GM23338 (cell line): ENCODE measurements at regions not wholly inside any gene's neighbourhood (a gene's known extent, or its start where the extent isn't known, plus 50 kb on each side); places are given as distances from the start of the nearest gene placed in this dataset.

ENCODE experiments used
- ATAC-seq: fragments of 200-7000 bp; cut with Tn5 transposase; 3 replicates; pipeline ENCODE4 v1.9.1; 2020
- DNase-seq: peaks from one replicate; pipeline ENCODE4 v3.0.0-alpha.2; 2015; ENCODE audit warnings: low spot score
- H2AFZ ChIP-seq: fragments of 200-600 bp; sonication (generic); 2 replicates; pipeline ENCODE4 v1.8.0; 2016; ENCODE audit warnings: antibody characterized with exemption, mild to moderate bottlenecking, moderate library complexity
- H3F3A ChIP-seq: fragments of 200-600 bp; sonication (generic); replicated peaks from 2 replicates; pipeline ENCODE4 v1.8.0; 2017; ENCODE audit warnings: antibody characterized with exemption, mixed run types, low read depth
- H3K27ac ChIP-seq: fragments of 200-600 bp; sonication (generic); 2 replicates; pipeline ENCODE4 v1.6.1; 2016; ENCODE audit warnings: low read depth
- H3K27me3 ChIP-seq: fragments of 200-600 bp; sonication (generic); 2 replicates; pipeline ENCODE4 v1.8.0; 2016; ENCODE audit warnings: mild to moderate bottlenecking, mixed run types, moderate library complexity; ENCODE audit not compliant: insufficient read depth
- H3K36me3 ChIP-seq: fragments of 200-600 bp; sonication (generic); 2 replicates; pipeline ENCODE4 v1.8.0; 2016; ENCODE audit warnings: mild to moderate bottlenecking; ENCODE audit not compliant: insufficient read depth
- H3K4me1 ChIP-seq: fragments of 200-600 bp; sonication (generic); 2 replicates; pipeline ENCODE4 v1.8.0; 2016; ENCODE audit warnings: mild to moderate bottlenecking, moderate library complexity; ENCODE audit not compliant: insufficient read depth
- H3K4me2 ChIP-seq: fragments of 200-600 bp; sonication (generic); 2 replicates; pipeline ENCODE4 v1.7.1; 2017; ENCODE audit warnings: mixed run types
- H3K4me3 ChIP-seq: fragments of 200-600 bp; sonication (generic); 2 replicates; pipeline ENCODE4 v1.6.1; 2016; ENCODE audit warnings: mixed run types
- H3K79me2 ChIP-seq: fragments of 200-600 bp; sonication (generic); replicated peaks from 2 replicates; pipeline ENCODE4 v1.8.0; 2017; ENCODE audit warnings: mild to moderate bottlenecking; ENCODE audit not compliant: insufficient read depth
- H3K9me2 ChIP-seq: fragments of 200-600 bp; sonication (generic); 2 replicates; pipeline ENCODE4 v1.8.0; 2017; ENCODE audit not compliant: insufficient read depth
- H4K20me1 ChIP-seq: fragments of 200-600 bp; sonication (generic); replicated peaks from 2 replicates; pipeline ENCODE4 v1.8.0; 2017; ENCODE audit warnings: mild to moderate bottlenecking; ENCODE audit not compliant: insufficient read depth
- H3K27ac Mint-ChIP-seq: 2 replicates; pipeline ENCODE4 v1.8.0; 2020; ENCODE audit warnings: inconsistent platforms, mild to moderate bottlenecking, moderate library complexity, mixed read lengths
- H3K27me3 Mint-ChIP-seq: 3 replicates; pipeline ENCODE4 v1.8.0; 2022; ENCODE audit warnings: low read depth, mild to moderate bottlenecking, moderate library complexity, mixed read lengths, inconsistent platforms; ENCODE audit not compliant: insufficient read depth, poor library complexity
- H3K36me3 Mint-ChIP-seq: 3 replicates; pipeline ENCODE4 v1.8.0; 2021; ENCODE audit warnings: low read depth, mild to moderate bottlenecking, inconsistent platforms, moderate library complexity, mixed read lengths
- H3K4me1 Mint-ChIP-seq: 3 replicates; pipeline ENCODE4 v1.8.0; 2020; ENCODE audit warnings: mild to moderate bottlenecking, inconsistent platforms, mixed read lengths
- H3K4me3 Mint-ChIP-seq: 3 replicates; pipeline ENCODE4 v1.8.0; 2021; ENCODE audit warnings: moderate library complexity, mild to moderate bottlenecking, inconsistent platforms, mixed read lengths
- H3K9me3 Mint-ChIP-seq: 3 replicates; pipeline ENCODE4 v1.8.0; 2020; ENCODE audit warnings: moderate library complexity, mild to moderate bottlenecking, inconsistent platforms, mixed read lengths
- CREB1 ChIP-seq: fragments of 250-450 bp; sonication (Bioruptor Pico); IDR thresholded peaks from 2 replicates; pipeline ENCODE4 v1.5.0; 2020; ENCODE audit warnings: low read depth, mild to moderate bottlenecking, moderate library complexity
- EZH2 ChIP-seq: fragments of 200-600 bp; sonication (generic); IDR thresholded peaks from one replicate; pipeline ENCODE4 v1.8.0; 2017; ENCODE audit warnings: antibody characterized with exemption, mild to moderate bottlenecking, low read depth; ENCODE audit not compliant: unreplicated experiment
- NANOG ChIP-seq: IDR thresholded peaks from 2 replicates; pipeline ENCODE4 v1.6.1; 2016; ENCODE audit warnings: antibody characterized with exemption, borderline replicate concordance
- POLR2AphosphoS5 ChIP-seq: IDR thresholded peaks from 2 replicates; pipeline ENCODE4 v1.6.1; 2016; ENCODE audit warnings: antibody characterized with exemption, low read depth
- STAT1 ChIP-seq: IDR thresholded peaks from one replicate; pipeline ENCODE4 v1.6.1; 2016; ENCODE audit warnings: antibody characterized with exemption; ENCODE audit not compliant: unreplicated experiment
- TF ChIP-seq, protein P1 (sequence below): fragments of 250-450 bp; sonication (Bioruptor Pico); IDR thresholded peaks from 2 replicates; pipeline ENCODE4 v1.5.0; 2020; ENCODE audit warnings: mild to moderate bottlenecking, moderate library complexity
- TF ChIP-seq, protein P2 (sequence below): IDR thresholded peaks from 2 replicates; pipeline ENCODE4 v1.6.1; 2016; ENCODE audit warnings: antibody characterized with exemption
- TF ChIP-seq, protein P3 (sequence below): IDR thresholded peaks from one replicate; pipeline ENCODE4 v1.6.1; 2018; ENCODE audit warnings: antibody characterized with exemption; ENCODE audit not compliant: unreplicated experiment

DNA sequence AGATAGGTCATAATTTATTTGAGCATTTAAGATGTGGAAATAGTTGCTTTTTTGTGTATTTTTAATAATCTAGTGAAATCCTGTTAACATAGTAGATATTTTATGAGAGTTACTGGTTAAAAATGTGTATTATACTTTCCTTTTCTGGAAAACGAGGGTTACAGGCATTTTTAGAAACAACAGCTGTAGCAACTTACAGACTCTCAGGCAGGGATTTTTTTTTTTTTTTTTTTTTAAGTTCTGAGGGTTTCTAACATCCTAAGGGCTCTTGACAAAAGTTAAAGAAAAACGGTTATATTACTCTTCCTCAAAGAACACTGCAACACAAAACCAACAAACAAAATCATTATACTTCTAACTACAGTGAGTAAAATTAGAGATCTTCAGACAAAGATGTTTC, 205.9 kb downstream of the ACKR3 start (continued):
- TF ChIP-seq, protein P1, sequence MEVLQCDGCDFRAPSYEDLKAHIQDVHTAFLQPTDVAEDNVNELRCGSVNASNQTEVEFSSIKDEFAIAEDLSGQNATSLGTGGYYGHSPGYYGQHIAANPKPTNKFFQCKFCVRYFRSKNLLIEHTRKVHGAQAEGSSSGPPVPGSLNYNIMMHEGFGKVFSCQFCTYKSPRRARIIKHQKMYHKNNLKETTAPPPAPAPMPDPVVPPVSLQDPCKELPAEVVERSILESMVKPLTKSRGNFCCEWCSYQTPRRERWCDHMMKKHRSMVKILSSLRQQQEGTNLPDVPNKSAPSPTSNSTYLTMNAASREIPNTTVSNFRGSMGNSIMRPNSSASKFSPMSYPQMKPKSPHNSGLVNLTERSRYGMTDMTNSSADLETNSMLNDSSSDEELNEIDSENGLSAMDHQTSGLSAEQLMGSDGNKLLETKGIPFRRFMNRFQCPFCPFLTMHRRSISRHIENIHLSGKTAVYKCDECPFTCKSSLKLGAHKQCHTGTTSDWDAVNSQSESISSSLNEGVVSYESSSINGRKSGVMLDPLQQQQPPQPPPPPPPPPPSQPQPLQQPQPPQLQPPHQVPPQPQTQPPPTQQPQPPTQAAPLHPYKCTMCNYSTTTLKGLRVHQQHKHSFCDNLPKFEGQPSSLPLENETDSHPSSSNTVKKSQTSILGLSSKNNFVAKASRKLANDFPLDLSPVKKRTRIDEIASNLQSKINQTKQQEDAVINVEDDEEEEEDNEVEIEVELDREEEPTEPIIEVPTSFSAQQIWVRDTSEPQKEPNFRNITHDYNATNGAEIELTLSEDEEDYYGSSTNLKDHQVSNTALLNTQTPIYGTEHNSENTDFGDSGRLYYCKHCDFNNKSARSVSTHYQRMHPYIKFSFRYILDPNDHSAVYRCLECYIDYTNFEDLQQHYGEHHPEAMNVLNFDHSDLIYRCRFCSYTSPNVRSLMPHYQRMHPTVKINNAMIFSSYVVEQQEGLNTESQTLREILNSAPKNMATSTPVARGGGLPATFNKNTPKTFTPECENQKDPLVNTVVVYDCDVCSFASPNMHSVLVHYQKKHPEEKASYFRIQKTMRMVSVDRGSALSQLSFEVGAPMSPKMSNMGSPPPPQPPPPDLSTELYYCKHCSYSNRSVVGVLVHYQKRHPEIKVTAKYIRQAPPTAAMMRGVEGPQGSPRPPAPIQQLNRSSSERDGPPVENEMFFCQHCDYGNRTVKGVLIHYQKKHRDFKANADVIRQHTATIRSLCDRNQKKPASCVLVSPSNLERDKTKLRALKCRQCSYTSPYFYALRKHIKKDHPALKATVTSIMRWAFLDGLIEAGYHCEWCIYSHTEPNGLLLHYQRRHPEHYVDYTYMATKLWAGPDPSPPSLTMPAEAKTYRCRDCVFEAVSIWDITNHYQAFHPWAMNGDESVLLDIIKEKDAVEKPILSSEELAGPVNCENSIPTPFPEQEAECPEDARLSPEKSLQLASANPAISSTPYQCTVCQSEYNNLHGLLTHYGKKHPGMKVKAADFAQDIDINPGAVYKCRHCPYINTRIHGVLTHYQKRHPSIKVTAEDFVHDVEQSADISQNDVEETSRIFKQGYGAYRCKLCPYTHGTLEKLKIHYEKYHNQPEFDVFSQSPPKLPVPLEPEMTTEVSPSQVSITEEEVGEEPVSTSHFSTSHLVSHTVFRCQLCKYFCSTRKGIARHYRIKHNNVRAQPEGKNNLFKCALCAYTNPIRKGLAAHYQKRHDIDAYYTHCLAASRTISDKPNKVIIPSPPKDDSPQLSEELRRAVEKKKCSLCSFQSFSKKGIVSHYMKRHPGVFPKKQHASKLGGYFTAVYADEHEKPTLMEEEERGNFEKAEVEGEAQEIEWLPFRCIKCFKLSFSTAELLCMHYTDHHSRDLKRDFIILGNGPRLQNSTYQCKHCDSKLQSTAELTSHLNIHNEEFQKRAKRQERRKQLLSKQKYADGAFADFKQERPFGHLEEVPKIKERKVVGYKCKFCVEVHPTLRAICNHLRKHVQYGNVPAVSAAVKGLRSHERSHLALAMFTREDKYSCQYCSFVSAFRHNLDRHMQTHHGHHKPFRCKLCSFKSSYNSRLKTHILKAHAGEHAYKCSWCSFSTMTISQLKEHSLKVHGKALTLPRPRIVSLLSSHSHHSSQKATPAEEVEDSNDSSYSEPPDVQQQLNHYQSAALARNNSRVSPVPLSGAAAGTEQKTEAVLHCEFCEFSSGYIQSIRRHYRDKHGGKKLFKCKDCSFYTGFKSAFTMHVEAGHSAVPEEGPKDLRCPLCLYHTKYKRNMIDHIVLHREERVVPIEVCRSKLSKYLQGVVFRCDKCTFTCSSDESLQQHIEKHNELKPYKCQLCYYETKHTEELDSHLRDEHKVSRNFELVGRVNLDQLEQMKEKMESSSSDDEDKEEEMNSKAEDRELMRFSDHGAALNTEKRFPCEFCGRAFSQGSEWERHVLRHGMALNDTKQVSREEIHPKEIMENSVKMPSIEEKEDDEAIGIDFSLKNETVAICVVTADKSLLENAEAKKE (CRISPR knock-in tag): no peak

DNA sequence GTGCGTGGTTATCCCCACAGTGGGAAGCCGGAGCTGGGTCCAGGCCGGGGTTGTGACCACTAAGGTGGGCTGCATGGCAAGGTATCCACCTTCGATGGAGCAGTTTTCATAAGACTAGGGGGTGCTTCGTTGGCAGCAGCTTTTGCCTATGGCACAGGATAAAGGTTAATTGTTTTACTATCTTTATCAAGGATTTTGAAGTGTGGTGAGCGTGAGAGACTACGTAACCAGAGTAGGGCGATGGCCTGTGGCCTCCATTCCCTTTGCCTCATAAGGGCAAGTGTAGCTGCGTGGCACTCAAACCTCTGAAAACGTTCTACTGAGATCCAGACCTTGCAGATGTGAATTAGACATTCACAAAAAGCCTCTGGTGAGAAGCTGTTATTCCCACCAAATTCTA, 206.6 kb downstream of the ACKR3 start:
- H3K9me3 Mint-ChIP-seq: no peaks in the 10 kb centered on the region
- Histone ChIP-seq H4K20me1 (no peaks in the 10 kb centered on the region), H3K4me3 (no peak overlapping the region), H3K4me2 (no peak overlapping the region), H3K27me3 (no peaks in the 10 kb centered on the region), H3K9me2 (no peaks in the 10 kb centered on the region; the same call in 1 of the 2 replicates), H3K4me1 (no peaks in the 10 kb centered on the region), H3K79me2 (no peaks in the 10 kb centered on the region), H3K27ac (no peak overlapping the region), H3K36me3 (no peaks in the 10 kb centered on the region), H3F3A (no peaks in the 10 kb centered on the region), H2AFZ (no peak overlapping the region)
- no peak for ATAC-seq
- no peak for DNase-seq
- peaks cover 1% of the 10 kb centered on the region for H3K27me3 Mint-ChIP-seq
- no peak overlapping the region for H3K4me3 Mint-ChIP-seq
- H3K27ac Mint-ChIP-seq: no peak overlapping the region
- no peaks in the 10 kb centered on the region for H3K36me3 Mint-ChIP-seq
- H3K4me1 Mint-ChIP-seq: no peaks in the 10 kb centered on the region
- no peak for TF ChIP-seq CREB1

DNA sequence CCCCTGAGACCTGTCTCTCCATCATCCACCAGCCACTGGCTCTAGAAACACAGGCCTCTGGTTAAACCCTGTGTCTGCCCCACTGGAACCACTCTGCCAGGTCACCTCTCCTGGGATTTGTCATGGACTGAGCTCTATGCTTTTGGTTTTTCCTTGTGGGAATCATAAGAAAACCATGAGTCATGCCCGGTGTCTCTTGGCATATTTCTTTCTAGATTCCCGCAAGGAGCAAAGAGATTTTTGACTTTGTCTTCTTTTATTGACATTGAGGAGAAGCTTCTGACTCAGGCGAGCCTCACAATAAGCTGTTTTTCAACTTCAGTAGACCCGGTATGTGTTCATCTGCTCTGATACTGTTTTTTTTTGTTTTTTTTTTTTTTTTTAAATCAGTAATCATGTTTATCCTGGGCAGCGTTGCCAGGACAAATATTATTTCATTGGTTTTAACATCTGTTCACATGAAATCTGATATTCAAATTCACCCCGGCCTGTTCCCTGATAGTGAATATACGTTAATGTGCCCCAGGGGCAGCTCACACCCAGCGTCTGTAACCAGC, 207.1 kb downstream of the ACKR3 start:
- H4K20me1 ChIP-seq: no peaks in the 10 kb centered on the region
- Mint-ChIP-seq H3K27me3 (peaks cover 1% of the 10 kb centered on the region), H3K9me3 (no peaks in the 10 kb centered on the region), H3K36me3 (no peaks in the 10 kb centered on the region), H3K27ac (no peak overlapping the region), H3K4me3 (no peak overlapping the region), H3K4me1 (no peaks in the 10 kb centered on the region)
- H3K4me2 ChIP-seq: no peak overlapping the region
- ATAC-seq: no peak
- H3K36me3 ChIP-seq: no peaks in the 10 kb centered on the region
- DNase-seq: no peak
- no peak overlapping the region for H3K27ac ChIP-seq
- H2AFZ ChIP-seq: no peak overlapping the region
- no peaks in the 10 kb centered on the region for H3K27me3 ChIP-seq
- no peaks in the 10 kb centered on the region; the same call in 1 of the 2 replicates for H3K9me2 ChIP-seq
- H3K4me3 ChIP-seq: no peak overlapping the region
- H3K79me2 ChIP-seq: no peaks in the 10 kb centered on the region
- no peaks in the 10 kb centered on the region for H3K4me1 ChIP-seq
- H3F3A ChIP-seq: no peaks in the 10 kb centered on the region
- TF ChIP-seq NANOG: no peak
- no peak for TF ChIP-seq POLR2AphosphoS5
- no peak for TF ChIP-seq EZH2
- TF ChIP-seq, protein P2, sequence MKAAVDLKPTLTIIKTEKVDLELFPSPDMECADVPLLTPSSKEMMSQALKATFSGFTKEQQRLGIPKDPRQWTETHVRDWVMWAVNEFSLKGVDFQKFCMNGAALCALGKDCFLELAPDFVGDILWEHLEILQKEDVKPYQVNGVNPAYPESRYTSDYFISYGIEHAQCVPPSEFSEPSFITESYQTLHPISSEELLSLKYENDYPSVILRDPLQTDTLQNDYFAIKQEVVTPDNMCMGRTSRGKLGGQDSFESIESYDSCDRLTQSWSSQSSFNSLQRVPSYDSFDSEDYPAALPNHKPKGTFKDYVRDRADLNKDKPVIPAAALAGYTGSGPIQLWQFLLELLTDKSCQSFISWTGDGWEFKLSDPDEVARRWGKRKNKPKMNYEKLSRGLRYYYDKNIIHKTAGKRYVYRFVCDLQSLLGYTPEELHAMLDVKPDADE: no peak
- TF ChIP-seq, protein P3, sequence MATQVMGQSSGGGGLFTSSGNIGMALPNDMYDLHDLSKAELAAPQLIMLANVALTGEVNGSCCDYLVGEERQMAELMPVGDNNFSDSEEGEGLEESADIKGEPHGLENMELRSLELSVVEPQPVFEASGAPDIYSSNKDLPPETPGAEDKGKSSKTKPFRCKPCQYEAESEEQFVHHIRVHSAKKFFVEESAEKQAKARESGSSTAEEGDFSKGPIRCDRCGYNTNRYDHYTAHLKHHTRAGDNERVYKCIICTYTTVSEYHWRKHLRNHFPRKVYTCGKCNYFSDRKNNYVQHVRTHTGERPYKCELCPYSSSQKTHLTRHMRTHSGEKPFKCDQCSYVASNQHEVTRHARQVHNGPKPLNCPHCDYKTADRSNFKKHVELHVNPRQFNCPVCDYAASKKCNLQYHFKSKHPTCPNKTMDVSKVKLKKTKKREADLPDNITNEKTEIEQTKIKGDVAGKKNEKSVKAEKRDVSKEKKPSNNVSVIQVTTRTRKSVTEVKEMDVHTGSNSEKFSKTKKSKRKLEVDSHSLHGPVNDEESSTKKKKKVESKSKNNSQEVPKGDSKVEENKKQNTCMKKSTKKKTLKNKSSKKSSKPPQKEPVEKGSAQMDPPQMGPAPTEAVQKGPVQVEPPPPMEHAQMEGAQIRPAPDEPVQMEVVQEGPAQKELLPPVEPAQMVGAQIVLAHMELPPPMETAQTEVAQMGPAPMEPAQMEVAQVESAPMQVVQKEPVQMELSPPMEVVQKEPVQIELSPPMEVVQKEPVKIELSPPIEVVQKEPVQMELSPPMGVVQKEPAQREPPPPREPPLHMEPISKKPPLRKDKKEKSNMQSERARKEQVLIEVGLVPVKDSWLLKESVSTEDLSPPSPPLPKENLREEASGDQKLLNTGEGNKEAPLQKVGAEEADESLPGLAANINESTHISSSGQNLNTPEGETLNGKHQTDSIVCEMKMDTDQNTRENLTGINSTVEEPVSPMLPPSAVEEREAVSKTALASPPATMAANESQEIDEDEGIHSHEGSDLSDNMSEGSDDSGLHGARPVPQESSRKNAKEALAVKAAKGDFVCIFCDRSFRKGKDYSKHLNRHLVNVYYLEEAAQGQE: no peak
- TF ChIP-seq STAT1: no peak
